H9 (cell line): ENCODE measurements at regions not wholly inside any gene's neighbourhood (a gene's known extent, or its start where the extent isn't known, plus 50 kb on each side); places are given as distances from the start of the nearest gene placed in this dataset.

Experiments
- DNase-seq: peaks from one replicate; pipeline ENCODE4 v3.0.0-alpha.2; 2017
- H2AFZ ChIP-seq: one replicate; pipeline ENCODE4 v1.6.1; 2013; ENCODE audit warnings: mild to moderate bottlenecking, low read length, control low read depth, moderate library complexity
- H2AK5ac ChIP-seq: 2 replicates; pipeline ENCODE4 v1.6.1; 2013; ENCODE audit warnings: low read length, control low read depth, mixed read lengths; ENCODE audit not compliant: insufficient read length
- H2BK120ac ChIP-seq: one replicate; pipeline ENCODE4 v1.6.1; 2013; ENCODE audit warnings: low read depth, mild to moderate bottlenecking, low read length, control low read depth, inconsistent platforms; ENCODE audit not compliant: poor library complexity, severe bottlenecking
- H2BK12ac ChIP-seq: 2 replicates; pipeline ENCODE4 v1.6.1; 2013; ENCODE audit warnings: low read length, control low read depth, mixed read lengths, low read depth; ENCODE audit not compliant: insufficient read length
- H2BK15ac ChIP-seq: 2 replicates; pipeline ENCODE4 v1.6.1; 2013; ENCODE audit warnings: low read depth, low read length, control low read depth
- H2BK20ac ChIP-seq: one replicate; pipeline ENCODE4 v1.6.1; 2013; ENCODE audit warnings: low read depth, mild to moderate bottlenecking, low read length, control low read depth, inconsistent platforms; ENCODE audit not compliant: poor library complexity, severe bottlenecking
- H2BK5ac ChIP-seq: 2 replicates; pipeline ENCODE4 v1.6.1; 2013; ENCODE audit warnings: low read length, control low read depth, mixed read lengths; ENCODE audit not compliant: insufficient read length
- H3K14ac ChIP-seq: 2 replicates; pipeline ENCODE4 v1.6.1; 2013; ENCODE audit warnings: low read length, control low read depth; ENCODE audit not compliant: insufficient read depth
- H3K18ac ChIP-seq: 2 replicates; pipeline ENCODE4 v1.6.1; 2013; ENCODE audit warnings: low read depth, mild to moderate bottlenecking, mixed read lengths, low read length, control low read depth; ENCODE audit not compliant: insufficient read length
- H3K23ac ChIP-seq: 2 replicates; pipeline ENCODE4 v1.6.1; 2013; ENCODE audit warnings: low read length, control low read depth, mixed read lengths, low read depth; ENCODE audit not compliant: insufficient read length
- H3K23me2 ChIP-seq: 2 replicates; pipeline ENCODE4 v1.6.1; 2013; ENCODE audit warnings: low read depth, mild to moderate bottlenecking, mixed read lengths, low read length, control low read depth; ENCODE audit not compliant: insufficient read length, poor library complexity, severe bottlenecking
- H3K27ac ChIP-seq: 2 replicates; pipeline ENCODE4 v1.5.1; 2013; ENCODE audit warnings: low read length, control low read depth, mixed read lengths, low read depth; ENCODE audit not compliant: insufficient read length
- H3K27me3 ChIP-seq: 2 replicates; pipeline ENCODE4 v1.6.1; 2013; ENCODE audit warnings: low read length, control low read depth, inconsistent platforms; ENCODE audit not compliant: insufficient read depth
- H3K4ac ChIP-seq: 2 replicates; pipeline ENCODE4 v1.6.1; 2013; ENCODE audit warnings: low read depth, mild to moderate bottlenecking, control low read depth, inconsistent platforms, low read length, moderate library complexity
- H3K4me1 ChIP-seq: 2 replicates; pipeline ENCODE4 v1.6.1; 2013; ENCODE audit warnings: low read length, control low read depth, inconsistent platforms; ENCODE audit not compliant: insufficient read depth
- H3K4me2 ChIP-seq: 2 replicates; pipeline ENCODE4 v1.6.1; 2013; ENCODE audit warnings: low read length, control low read depth, mixed read lengths; ENCODE audit not compliant: insufficient read length, insufficient read depth
- H3K56ac ChIP-seq: 2 replicates; pipeline ENCODE4 v1.6.1; 2013; ENCODE audit warnings: low read depth, mild to moderate bottlenecking, mixed read lengths, low read length, control low read depth; ENCODE audit not compliant: insufficient read length
- H3K79me1 ChIP-seq: 2 replicates; pipeline ENCODE4 v1.6.1; 2013; ENCODE audit warnings: low read depth, mild to moderate bottlenecking, moderate library complexity, low read length, control low read depth, inconsistent platforms; ENCODE audit not compliant: insufficient read depth, poor library complexity, severe bottlenecking
- H3K79me2 ChIP-seq: 2 replicates; pipeline ENCODE4 v1.6.1; 2013; ENCODE audit warnings: low read length, control low read depth, inconsistent platforms; ENCODE audit not compliant: insufficient read depth
- H3K9ac ChIP-seq: 2 replicates; pipeline ENCODE4 v1.6.1; 2013; ENCODE audit warnings: low read length, control low read depth, mixed read lengths; ENCODE audit not compliant: insufficient read length; ENCODE audit errors: extremely low read depth
- H3K9me3 ChIP-seq: one replicate; pipeline ENCODE4 v1.6.1; 2013; ENCODE audit warnings: low read depth, low read length, inconsistent platforms; ENCODE audit not compliant: control insufficient read depth
- H3T11ph ChIP-seq: one replicate; pipeline ENCODE4 v1.6.1; 2013; ENCODE audit warnings: mild to moderate bottlenecking, low read length, control low read depth, inconsistent platforms
- H4K20me1 ChIP-seq: one replicate; pipeline ENCODE4 v1.6.1; 2013; ENCODE audit not compliant: control insufficient read depth, insufficient read length, insufficient read depth
- H4K5ac ChIP-seq: 2 replicates; pipeline ENCODE4 v1.6.1; 2013; ENCODE audit warnings: low read depth, mild to moderate bottlenecking, mixed read lengths, low read length, control low read depth; ENCODE audit not compliant: insufficient read length
- H4K8ac ChIP-seq: replicated peaks from 2 replicates; pipeline ENCODE4 v1.6.1; 2013; ENCODE audit warnings: low read length, control low read depth, mixed read lengths, low read depth; ENCODE audit not compliant: insufficient read length
- H4K91ac ChIP-seq: 2 replicates; pipeline ENCODE4 v1.6.1; 2013; ENCODE audit warnings: low read depth, mild to moderate bottlenecking, moderate library complexity, mixed read lengths, low read length, control low read depth; ENCODE audit not compliant: insufficient read length
- H3K27ac Mint-ChIP-seq, 3 experiments: 2 replicates in 2 of 3; 3 replicates in 1 of 3; pipeline ENCODE4 v1.8.0; 2020 to 2021; ENCODE audit warnings: mixed read lengths in 3 of 3, mild to moderate bottlenecking in 1 of 3, moderate library complexity in 1 of 3
- H3K27me3 Mint-ChIP-seq: 2 replicates; pipeline ENCODE4 v1.8.0; 2021; ENCODE audit warnings: low read depth, mild to moderate bottlenecking, moderate library complexity, mixed read lengths
- H3K36me3 Mint-ChIP-seq, 3 experiments: 2 replicates in 2 of 3; 3 replicates in 1 of 3; pipeline ENCODE4 v1.8.0; 2020 to 2021; ENCODE audit warnings: low read depth in 3 of 3, mixed read lengths in 3 of 3; ENCODE audit not compliant: insufficient read depth in 1 of 3
- H3K4me1 Mint-ChIP-seq, 2 experiments: 2 replicates each; pipeline ENCODE4 v1.8.0; 2020; ENCODE audit warnings: mixed read lengths in 2 of 2
- H3K4me3 Mint-ChIP-seq, 2 experiments: 2 replicates in 1 of 2; 3 replicates in 1 of 2; pipeline ENCODE4 v1.8.0; 2020 to 2021; ENCODE audit warnings: mild to moderate bottlenecking in 2 of 2, mixed read lengths in 2 of 2, moderate library complexity in 1 of 2
- H3K9me3 Mint-ChIP-seq, 2 experiments: 2 replicates in 1 of 2; 3 replicates in 1 of 2; pipeline ENCODE4 v1.8.0; 2020; ENCODE audit warnings: mild to moderate bottlenecking in 2 of 2, mixed read lengths in 2 of 2, moderate library complexity in 1 of 2
- WGBS: extraction: QIAGEN DNeasy Blood & Tissue Kit; methylation state at CpG from one replicate; pipeline ENCODE4 v1.1.7; 2013; ENCODE audit warnings: missing lambda C conversion rate, low lambda C conversion rate, mixed read lengths; ENCODE audit not compliant: insufficient read length; ENCODE audit errors: extremely low coverage; 5-methylcytosine and 5-hydroxymethylcytosine counted together
- TF ChIP-seq, protein P1 (sequence below): fragments of 200-600 bp; sonication (generic); conservative IDR thresholded peaks from 3 replicates; pipeline ENCODE4 v1.8.0; 2021; ENCODE audit warnings: antibody characterized with exemption, mild to moderate bottlenecking

DNA sequence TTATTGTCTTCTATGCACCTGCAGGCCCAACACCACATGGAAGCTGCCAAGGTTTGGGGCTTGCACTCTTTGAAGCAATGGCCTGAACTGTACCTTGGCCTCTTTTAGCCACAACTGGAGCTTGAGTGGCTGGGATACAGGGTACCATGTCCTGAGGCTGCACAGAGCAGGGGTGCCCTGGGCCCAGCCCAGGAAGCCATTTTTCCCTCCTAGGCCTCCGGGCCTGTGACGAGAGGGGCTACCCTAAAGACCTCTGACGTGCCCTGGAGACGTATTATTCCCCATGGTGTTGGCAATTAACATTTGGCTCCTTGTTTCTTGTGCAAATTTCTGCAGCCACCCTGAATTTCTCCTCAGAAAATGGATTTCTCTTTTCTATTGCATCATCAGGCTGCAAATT lies 519.9 kb upstream of the MAGEB18 start:
- DNase-seq = no peak
- no peak overlapping the region for H2AFZ ChIP-seq
- H4K8ac ChIP-seq = no peak overlapping the region
- no peak overlapping the region for H2AK5ac ChIP-seq
- H3K36me3 Mint-ChIP-seq = peaks cover 0 to 8% (median 5%) of the 10 kb centered on the region in 3 experiments; a peak in 2 of 7 replicates
- no peak overlapping the region for H3K4ac ChIP-seq
- no peak overlapping the region for H3T11ph ChIP-seq
- H2BK12ac ChIP-seq = no peak overlapping the region
- H2BK20ac ChIP-seq = no peak overlapping the region
- no peak overlapping the region for H3K27ac Mint-ChIP-seq
- TF ChIP-seq, protein P1, sequence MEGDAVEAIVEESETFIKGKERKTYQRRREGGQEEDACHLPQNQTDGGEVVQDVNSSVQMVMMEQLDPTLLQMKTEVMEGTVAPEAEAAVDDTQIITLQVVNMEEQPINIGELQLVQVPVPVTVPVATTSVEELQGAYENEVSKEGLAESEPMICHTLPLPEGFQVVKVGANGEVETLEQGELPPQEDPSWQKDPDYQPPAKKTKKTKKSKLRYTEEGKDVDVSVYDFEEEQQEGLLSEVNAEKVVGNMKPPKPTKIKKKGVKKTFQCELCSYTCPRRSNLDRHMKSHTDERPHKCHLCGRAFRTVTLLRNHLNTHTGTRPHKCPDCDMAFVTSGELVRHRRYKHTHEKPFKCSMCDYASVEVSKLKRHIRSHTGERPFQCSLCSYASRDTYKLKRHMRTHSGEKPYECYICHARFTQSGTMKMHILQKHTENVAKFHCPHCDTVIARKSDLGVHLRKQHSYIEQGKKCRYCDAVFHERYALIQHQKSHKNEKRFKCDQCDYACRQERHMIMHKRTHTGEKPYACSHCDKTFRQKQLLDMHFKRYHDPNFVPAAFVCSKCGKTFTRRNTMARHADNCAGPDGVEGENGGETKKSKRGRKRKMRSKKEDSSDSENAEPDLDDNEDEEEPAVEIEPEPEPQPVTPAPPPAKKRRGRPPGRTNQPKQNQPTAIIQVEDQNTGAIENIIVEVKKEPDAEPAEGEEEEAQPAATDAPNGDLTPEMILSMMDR = no peak
- no peak overlapping the region for H2BK5ac ChIP-seq
- no peak overlapping the region for H3K14ac ChIP-seq
- peaks cover 21% of the 10 kb centered on the region for H3K9me3 ChIP-seq
- no peak overlapping the region for H3K4me2 ChIP-seq
- H3K79me2 ChIP-seq = no peaks in the 10 kb centered on the region
- no peaks in the 10 kb centered on the region for H3K4me1 ChIP-seq
- H3K23me2 ChIP-seq = no peaks in the 10 kb centered on the region
- peaks cover 64 to 73% of the 10 kb centered on the region in 2 experiments for H3K9me3 Mint-ChIP-seq
- H4K20me1 ChIP-seq = no peaks in the 10 kb centered on the region
- no peaks in the 10 kb centered on the region for H3K27me3 Mint-ChIP-seq
- WGBS = no CpG with 5 or more reads among the region's 4 CpGs
- H3K4me3 Mint-ChIP-seq = no peak overlapping the region
- peaks cover 0 to 4% of the 10 kb centered on the region in 2 experiments; a peak in 1 of 4 replicates for H3K4me1 Mint-ChIP-seq
- H4K91ac ChIP-seq = no peak overlapping the region
- no peak overlapping the region for H2BK120ac ChIP-seq
- H3K27ac ChIP-seq = no peak overlapping the region
- no peaks in the 10 kb centered on the region for H3K27me3 ChIP-seq
- H4K5ac ChIP-seq = no peak overlapping the region
- H3K9ac ChIP-seq = no peak overlapping the region
- no peak overlapping the region for H3K23ac ChIP-seq
- H3K56ac ChIP-seq = no peak overlapping the region
- H3K79me1 ChIP-seq = no peaks in the 10 kb centered on the region
- no peak overlapping the region for H3K18ac ChIP-seq
- no peak overlapping the region for H2BK15ac ChIP-seq
